Lower lobe of right lung (tissue), 2 donors: ENCODE measurements at regions not wholly inside any gene's neighbourhood (a gene's known extent, or its start where the extent isn't known, plus 50 kb on each side); places are given as distances from the start of the nearest gene placed in this dataset.

Experiments used
- ATAC-seq, 2 donors: fragments of 200-7000 bp; cut with Tn5 transposase; one replicate each; pipeline ENCODE4 v1.9.1; 2020 to 2022; ENCODE audit warnings: mild to moderate bottlenecking in 2 of 2, moderate library complexity in 2 of 2
- DNase-seq: peaks from one replicate; pipeline ENCODE4 v3.0.0-alpha.2; 2020
- H3K27ac ChIP-seq: fragments of 200-600 bp; one replicate; pipeline ENCODE4 v1.8.0; 2022
- H3K27me3 ChIP-seq: fragments of 200-600 bp; one replicate; pipeline ENCODE4 v1.8.0; 2022; ENCODE audit warnings: low read depth
- H3K36me3 ChIP-seq: fragments of 200-600 bp; one replicate; pipeline ENCODE4 v1.8.0; 2022; ENCODE audit warnings: mild to moderate bottlenecking
- H3K4me1 ChIP-seq: fragments of 200-600 bp; one replicate; pipeline ENCODE4 v1.8.0; 2022
- H3K4me3 ChIP-seq: fragments of 200-600 bp; one replicate; pipeline ENCODE4 v1.8.0; 2022; ENCODE audit warnings: mild to moderate bottlenecking
- H3K9me3 ChIP-seq: fragments of 200-600 bp; one replicate; pipeline ENCODE4 v1.8.0; 2022
- intact Hi-C: fragments of 100-400 bp; cut with DNase I; formaldehyde crosslinking; loops from one replicate; pipeline ENCODE4 v1.11.0; 2022
- TF ChIP-seq, protein P1 (sequence below): fragments of 200-600 bp; IDR thresholded peaks from one replicate; pipeline ENCODE4 v1.8.0; 2022; ENCODE audit warnings: antibody characterized with exemption, mild to moderate bottlenecking
- donor health status: DM: no; HTN: yes; CAD: no; lungs with severe emphysema.

DNA sequence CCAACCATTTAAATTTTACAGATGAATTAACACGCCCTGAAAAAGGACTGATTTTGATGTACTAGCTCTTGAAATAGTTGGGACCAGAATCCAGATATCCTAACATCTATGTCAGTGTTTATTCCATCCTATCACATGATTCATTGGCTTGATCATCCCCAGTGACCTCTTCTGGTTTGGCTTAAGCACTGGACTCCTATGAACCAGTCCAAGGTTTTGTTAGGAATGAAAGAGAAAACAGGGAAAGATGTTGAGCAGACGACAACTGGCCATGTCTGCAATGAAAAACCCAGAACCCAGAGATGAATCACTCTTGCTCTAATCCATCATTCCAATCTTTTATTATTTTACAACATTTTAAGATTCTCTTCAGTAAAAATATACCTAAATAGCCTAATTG, 1080.9 kb downstream of the SORCS1 start:
- DNase-seq = no peak
- Histone ChIP-seq H3K27ac (no peak overlapping the region), H3K4me3 (no peak overlapping the region), H3K9me3 (no peaks in the 10 kb centered on the region), H3K27me3 (no peaks in the 10 kb centered on the region), H3K36me3 (no peaks in the 10 kb centered on the region), H3K4me1 (no peaks in the 10 kb centered on the region)
- no peak for ATAC-seq
- intact Hi-C loops = no loop called here
- TF ChIP-seq, protein P1, sequence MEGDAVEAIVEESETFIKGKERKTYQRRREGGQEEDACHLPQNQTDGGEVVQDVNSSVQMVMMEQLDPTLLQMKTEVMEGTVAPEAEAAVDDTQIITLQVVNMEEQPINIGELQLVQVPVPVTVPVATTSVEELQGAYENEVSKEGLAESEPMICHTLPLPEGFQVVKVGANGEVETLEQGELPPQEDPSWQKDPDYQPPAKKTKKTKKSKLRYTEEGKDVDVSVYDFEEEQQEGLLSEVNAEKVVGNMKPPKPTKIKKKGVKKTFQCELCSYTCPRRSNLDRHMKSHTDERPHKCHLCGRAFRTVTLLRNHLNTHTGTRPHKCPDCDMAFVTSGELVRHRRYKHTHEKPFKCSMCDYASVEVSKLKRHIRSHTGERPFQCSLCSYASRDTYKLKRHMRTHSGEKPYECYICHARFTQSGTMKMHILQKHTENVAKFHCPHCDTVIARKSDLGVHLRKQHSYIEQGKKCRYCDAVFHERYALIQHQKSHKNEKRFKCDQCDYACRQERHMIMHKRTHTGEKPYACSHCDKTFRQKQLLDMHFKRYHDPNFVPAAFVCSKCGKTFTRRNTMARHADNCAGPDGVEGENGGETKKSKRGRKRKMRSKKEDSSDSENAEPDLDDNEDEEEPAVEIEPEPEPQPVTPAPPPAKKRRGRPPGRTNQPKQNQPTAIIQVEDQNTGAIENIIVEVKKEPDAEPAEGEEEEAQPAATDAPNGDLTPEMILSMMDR = no peak

DNA sequence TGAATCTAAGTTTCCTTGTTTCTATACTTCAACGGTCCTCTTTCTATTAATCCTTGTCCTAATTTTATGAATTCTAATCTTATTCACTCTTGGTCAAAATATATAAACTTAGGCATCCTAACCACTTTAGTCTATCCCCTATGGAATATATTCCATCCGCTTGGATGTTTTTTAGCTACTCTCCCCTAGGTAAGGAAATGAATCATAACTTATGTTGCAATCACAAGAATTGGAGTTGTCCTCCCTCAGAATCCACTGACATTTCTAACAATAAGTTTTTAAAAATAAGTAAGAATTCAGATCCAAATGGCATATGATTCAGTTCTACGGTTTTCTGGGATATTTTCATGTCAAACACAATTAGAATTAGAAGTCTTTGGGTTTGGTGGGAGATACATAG, 1081.6 kb downstream of the SORCS1 start:
- Histone ChIP-seq H3K4me3 (no peak overlapping the region), H3K27me3 (no peaks in the 10 kb centered on the region), H3K27ac (no peak overlapping the region), H3K36me3 (no peaks in the 10 kb centered on the region), H3K4me1 (no peaks in the 10 kb centered on the region), H3K9me3 (no peaks in the 10 kb centered on the region)
- ATAC-seq = no peak
- TF ChIP-seq, protein P1 = no peak
- intact Hi-C loops = no loop called here
- DNase-seq = no peak

DNA sequence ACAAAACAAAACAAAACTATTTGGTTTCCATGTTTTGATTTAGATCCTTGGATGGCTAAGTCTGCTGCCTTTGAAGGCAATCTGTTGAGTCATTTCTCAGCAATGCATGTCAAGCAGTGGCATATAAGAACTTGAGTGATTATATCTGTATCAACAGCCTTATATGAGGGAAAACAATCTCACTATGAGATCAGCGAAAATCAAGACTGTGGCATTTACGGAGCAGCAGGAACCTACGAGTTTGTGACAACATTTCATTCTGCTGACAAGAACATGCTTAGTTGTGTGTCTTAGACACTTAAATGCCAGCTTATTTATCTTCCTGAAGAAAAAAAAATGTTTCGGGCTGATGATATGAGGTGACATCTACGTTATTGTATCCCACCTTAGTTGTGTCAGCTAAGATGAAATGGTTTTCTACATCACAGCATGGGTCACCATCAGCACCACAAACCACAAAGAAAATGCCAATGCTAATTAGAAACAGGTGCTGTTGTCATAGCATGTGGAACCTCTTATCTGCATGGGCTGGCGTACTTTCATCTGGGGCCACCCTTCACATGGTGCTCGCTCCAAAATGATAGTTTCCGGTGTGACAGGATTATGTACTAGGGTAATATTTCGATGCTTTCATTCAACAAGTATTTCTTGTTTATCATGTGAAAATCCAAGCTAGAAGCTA, 1085.5 kb downstream of the SORCS1 start:
- no peaks in the 10 kb centered on the region for H3K27me3 ChIP-seq
- DNase-seq (no peak), ATAC-seq (no peak)
- no peaks in the 10 kb centered on the region for H3K4me1 ChIP-seq
- no peak overlapping the region for H3K27ac ChIP-seq
- intact Hi-C loops = no loop called here
- no peaks in the 10 kb centered on the region for H3K9me3 ChIP-seq
- no peaks in the 10 kb centered on the region for H3K36me3 ChIP-seq
- no peak overlapping the region for H3K4me3 ChIP-seq
- TF ChIP-seq, protein P1 = no peak

DNA sequence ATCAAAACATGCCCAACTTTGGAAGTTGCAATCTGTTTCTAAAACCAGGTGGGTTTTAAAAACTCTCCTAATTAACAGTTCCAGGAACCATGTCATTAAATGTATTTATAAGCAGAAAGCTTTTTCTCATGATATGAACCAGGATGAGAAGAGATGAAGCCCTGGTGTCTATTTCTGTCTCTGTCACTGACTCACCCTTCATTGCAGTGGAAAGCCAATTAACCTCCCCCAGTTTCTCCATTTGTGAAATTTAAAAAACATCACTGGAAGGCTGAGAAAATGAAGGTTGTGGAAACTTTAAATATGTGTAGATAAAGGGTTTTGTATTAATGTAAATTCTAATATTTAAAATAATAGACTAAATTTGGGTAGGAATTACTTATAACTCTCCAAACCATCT, 1088.0 kb downstream of the SORCS1 start:
- H3K27ac ChIP-seq = no peak overlapping the region
- no peak for ATAC-seq
- intact Hi-C loops = no loop called here
- H3K36me3 ChIP-seq = no peaks in the 10 kb centered on the region
- DNase-seq = no peak
- no peaks in the 10 kb centered on the region for H3K4me1 ChIP-seq
- no peaks in the 10 kb centered on the region for H3K27me3 ChIP-seq
- H3K9me3 ChIP-seq = no peaks in the 10 kb centered on the region
- no peak overlapping the region for H3K4me3 ChIP-seq
- TF ChIP-seq, protein P1 = no peak

DNA sequence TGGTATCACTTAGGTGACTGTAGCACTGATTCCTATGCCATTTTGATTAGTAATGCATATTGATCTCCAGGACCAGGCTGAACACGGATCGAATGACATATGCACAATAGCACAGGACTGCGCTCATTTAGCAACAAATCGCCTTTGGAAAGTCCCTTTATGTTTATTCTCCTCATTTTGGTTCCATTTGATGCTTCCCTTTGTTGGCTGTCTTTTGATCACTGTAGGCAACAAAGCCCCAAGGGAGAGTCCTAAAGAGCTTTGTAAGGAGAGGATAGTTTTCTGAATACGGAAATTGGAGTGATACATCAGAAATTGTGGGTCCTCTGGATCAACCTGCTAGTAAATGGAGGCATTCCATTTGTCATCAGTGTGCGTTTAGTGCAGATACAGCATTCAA, 1111.4 kb downstream of the SORCS1 start:
- H3K4me1 ChIP-seq = no peaks in the 10 kb centered on the region
- no peaks in the 10 kb centered on the region for H3K36me3 ChIP-seq
- TF ChIP-seq, protein P1 = no peak
- DNase-seq (no peak), ATAC-seq (no peak)
- no peak overlapping the region for H3K4me3 ChIP-seq
- intact Hi-C loops = no loop called here
- no peaks in the 10 kb centered on the region for H3K27me3 ChIP-seq
- H3K27ac ChIP-seq = no peak overlapping the region
- no peaks in the 10 kb centered on the region for H3K9me3 ChIP-seq
